ENCODE measurements at regions not wholly inside any gene's neighbourhood (a gene's known extent, or its start where the extent isn't known, plus 50 kb on each side); places are given as distances from the start of the nearest gene placed in this dataset.

DNA sequence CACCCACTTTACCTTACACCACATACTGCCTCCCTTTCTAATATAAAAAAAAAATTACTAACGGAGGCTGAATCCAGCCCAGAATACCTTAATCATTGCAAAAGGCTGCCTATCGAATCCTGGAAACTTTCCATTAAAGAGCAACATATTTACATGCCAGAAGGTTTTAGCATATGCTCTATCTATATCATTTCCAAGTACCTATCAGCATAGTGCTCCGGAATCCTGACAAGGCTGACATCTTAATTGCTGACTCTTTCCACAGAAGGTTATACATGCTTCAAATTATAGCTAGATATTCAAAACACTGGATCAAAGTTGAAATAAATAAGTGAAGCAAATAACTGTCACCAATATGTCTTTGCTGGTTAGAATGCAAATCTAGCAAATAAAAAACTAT is 170.9 kb upstream of the CDK1 start:
- Histone ChIP-seq H3K9me3 (replicated peaks in 1 of 3) (no peaks in the 10 kb centered on the region), H3K27ac (no peak overlapping the region), H3K27me3 (no peaks in the 10 kb centered on the region), H3K4me3 (no peak overlapping the region), H3K36me3 (replicated peaks in 1 of 2) (no peaks in the 10 kb centered on the region), H3K4me1 (replicated peaks in 1 of 2) (no peaks in the 10 kb centered on the region)
- no peak for DNase-seq
- intact Hi-C loops (cut with DNase I) = no loop called here
- WGBS, 4 donors = 76 to 84% (median 77%) methylated on average over 3 of the region's 3 CpGs
- no peak for TF ChIP-seq POLR2A (IDR thresholded peaks at IDR 0.05)
- TF ChIP-seq, protein P1, sequence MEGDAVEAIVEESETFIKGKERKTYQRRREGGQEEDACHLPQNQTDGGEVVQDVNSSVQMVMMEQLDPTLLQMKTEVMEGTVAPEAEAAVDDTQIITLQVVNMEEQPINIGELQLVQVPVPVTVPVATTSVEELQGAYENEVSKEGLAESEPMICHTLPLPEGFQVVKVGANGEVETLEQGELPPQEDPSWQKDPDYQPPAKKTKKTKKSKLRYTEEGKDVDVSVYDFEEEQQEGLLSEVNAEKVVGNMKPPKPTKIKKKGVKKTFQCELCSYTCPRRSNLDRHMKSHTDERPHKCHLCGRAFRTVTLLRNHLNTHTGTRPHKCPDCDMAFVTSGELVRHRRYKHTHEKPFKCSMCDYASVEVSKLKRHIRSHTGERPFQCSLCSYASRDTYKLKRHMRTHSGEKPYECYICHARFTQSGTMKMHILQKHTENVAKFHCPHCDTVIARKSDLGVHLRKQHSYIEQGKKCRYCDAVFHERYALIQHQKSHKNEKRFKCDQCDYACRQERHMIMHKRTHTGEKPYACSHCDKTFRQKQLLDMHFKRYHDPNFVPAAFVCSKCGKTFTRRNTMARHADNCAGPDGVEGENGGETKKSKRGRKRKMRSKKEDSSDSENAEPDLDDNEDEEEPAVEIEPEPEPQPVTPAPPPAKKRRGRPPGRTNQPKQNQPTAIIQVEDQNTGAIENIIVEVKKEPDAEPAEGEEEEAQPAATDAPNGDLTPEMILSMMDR (IDR thresholded peaks at IDR 0.05) = no peak

DNA sequence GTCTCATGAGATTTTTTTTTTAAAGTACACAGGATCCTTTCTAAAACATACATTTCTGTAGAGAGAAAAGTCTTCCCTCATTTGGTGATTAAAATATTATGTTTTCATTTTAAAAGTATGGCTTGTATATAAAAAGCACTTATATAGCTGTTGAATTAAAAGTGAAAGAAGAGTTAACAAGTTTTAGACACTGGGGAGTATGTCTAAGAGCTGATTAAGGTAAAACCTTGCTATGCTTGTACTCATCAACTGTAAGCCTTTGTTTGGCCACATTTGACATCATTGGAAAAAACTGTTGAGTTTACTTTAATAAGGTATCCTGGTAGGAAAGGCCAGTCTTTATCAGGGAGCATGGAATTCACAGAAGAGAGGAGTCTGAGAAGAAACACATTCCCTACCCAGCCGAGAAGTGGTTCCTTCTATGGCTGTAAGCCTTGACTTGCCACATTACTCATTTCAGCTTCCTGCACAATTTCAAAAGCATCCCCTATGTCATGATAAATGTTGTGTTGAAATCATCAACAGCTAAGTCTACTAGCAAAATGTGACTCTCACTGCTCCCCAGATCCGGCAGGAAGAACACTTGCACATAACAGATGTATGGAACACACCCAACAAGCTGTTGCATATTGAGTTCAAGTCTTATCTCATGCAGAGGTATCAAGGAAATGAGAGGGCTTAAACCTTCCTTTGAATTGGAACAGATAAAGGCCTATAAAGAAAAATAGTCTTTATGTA is 171.8 kb upstream of the CDK1 start:
- intact Hi-C loops (cut with DNase I) = no loop called here
- Histone ChIP-seq H3K27ac (no peak overlapping the region), H3K27me3 (no peaks in the 10 kb centered on the region), H3K36me3 (replicated peaks in 1 of 2) (no peaks in the 10 kb centered on the region), H3K9me3 (replicated peaks in 1 of 3) (no peaks in the 10 kb centered on the region), H3K4me3 (no peak overlapping the region), H3K4me1 (replicated peaks in 1 of 2) (no peaks in the 10 kb centered on the region)
- WGBS, 4 donors = 45 to 56% (median 55%) methylated on average over 2 of the region's 2 CpGs
- no peak for DNase-seq
- no peak for TF ChIP-seq POLR2A (IDR thresholded peaks at IDR 0.05)
- TF ChIP-seq, protein P1 (IDR thresholded peaks at IDR 0.05) = no peak

DNA sequence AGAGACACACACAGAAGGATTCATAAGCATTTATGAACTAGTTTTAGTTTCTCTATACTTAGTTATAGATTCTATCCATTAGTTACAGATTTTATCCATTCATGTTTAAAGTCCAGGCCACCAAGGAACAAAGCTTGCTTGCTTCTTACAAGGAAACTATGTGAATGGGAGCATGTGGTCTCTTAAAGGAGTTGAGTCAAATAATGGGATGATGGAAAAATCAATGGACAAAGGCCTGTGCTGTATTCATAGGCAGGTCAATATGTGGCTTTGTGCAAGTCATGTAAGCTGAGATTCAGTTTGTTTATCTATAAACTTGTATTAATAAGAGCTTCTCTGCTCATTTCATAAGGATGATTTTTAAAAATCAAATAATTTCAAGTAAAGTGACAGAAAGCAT is 172.8 kb upstream of the CDK1 start:
- Histone ChIP-seq H3K9me3 (replicated peaks in 1 of 3) (no peaks in the 10 kb centered on the region), H3K4me3 (no peak overlapping the region), H3K27ac (no peak overlapping the region), H3K27me3 (no peaks in the 10 kb centered on the region), H3K4me1 (replicated peaks in 1 of 2) (no peaks in the 10 kb centered on the region), H3K36me3 (replicated peaks in 1 of 2) (no peaks in the 10 kb centered on the region)
- DNase-seq = no peak
- intact Hi-C loops (cut with DNase I) = no loop called here
- TF ChIP-seq, protein P1 (IDR thresholded peaks at IDR 0.05) = no peak
- TF ChIP-seq POLR2A (IDR thresholded peaks at IDR 0.05) = no peak

DNA sequence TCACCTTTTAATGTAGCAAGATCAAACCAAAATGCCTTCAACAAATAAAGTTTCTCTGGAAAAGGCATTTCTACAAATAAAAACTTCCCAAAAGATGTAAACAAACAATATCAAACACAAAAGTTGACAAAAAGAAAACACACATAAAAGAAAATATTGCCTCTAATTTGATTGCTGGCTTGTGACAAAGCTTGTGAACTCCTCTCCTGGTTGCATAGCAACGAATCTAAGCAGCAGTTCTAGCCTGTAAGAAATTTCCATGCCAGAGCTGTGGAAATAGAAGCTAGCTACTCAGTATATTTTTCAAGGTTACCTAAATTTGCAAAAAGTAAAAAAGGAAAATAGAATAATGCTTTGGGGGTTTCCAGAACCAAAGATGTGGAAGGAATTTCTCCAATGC is 173.9 kb upstream of the CDK1 start:
- TF ChIP-seq, protein P1 (IDR thresholded peaks at IDR 0.05) = no peak
- TF ChIP-seq POLR2A (IDR thresholded peaks at IDR 0.05) = no peak
- Histone ChIP-seq H3K4me3 (no peak overlapping the region), H3K36me3 (replicated peaks in 1 of 2) (no peaks in the 10 kb centered on the region), H3K27ac (no peak overlapping the region), H3K4me1 (replicated peaks in 1 of 2) (no peaks in the 10 kb centered on the region), H3K27me3 (no peaks in the 10 kb centered on the region), H3K9me3 (replicated peaks in 1 of 3) (no peaks in the 10 kb centered on the region)
- DNase-seq = no peak
- intact Hi-C loops (cut with DNase I) = no loop called here
- 12 to 51% (median 36%) methylated on average over 1 of the region's 1 CpG for WGBS, 4 donors

Data from adrenal gland (tissue), 9 donors.